H1 (cell line): ENCODE measurements at regions not wholly inside any gene's neighbourhood (a gene's known extent, or its start where the extent isn't known, plus 50 kb on each side); places are given as distances from the start of the nearest gene placed in this dataset.

Experiments used
- CTCF ChIA-PET: fragments of 300-600 bp; sonication (Branson Sonifier 250); formaldehyde crosslinking; loops from one replicate; lab custom pipeline; 2021; ENCODE audit not compliant: partially characterized antibody; lab: Charles Lee
- POLR2A ChIA-PET: fragments of 300-600 bp; sonication (Branson Sonifier 250); formaldehyde crosslinking; loops from one replicate; lab custom pipeline; 2021; ENCODE audit warnings: inconsistent platforms; ENCODE audit not compliant: partially characterized antibody; lab: Charles Lee
- DNase-seq, 2 experiments: peaks; one replicate each; pipeline versions ENCODE4 v3.0.0 to v3.0.0-alpha.2; 2010 to 2022; ENCODE audit warnings: low spot score in 2 of 2, low read depth in 1 of 2, mixed read lengths in 1 of 2
- FAIRE-seq: peaks from 2 replicates; lab custom pipeline; 2011; peaks lifted over from hg19 to GRCh38; lab: Jason Lieb, UNC
- H2AFZ ChIP-seq: 2 replicates; pipeline ENCODE4 v1.8.1; 2012; ENCODE audit warnings: low read length, inconsistent platforms
- H2AK5ac ChIP-seq: 2 replicates; pipeline ENCODE4 v1.6.1; 2013; ENCODE audit warnings: low read depth, low read length
- H2BK120ac ChIP-seq: replicated peaks from 2 replicates; pipeline ENCODE3; 2013; ENCODE audit warnings: low read depth, low read length, inconsistent platforms
- H2BK12ac ChIP-seq: 2 replicates; pipeline ENCODE4 v1.6.1; 2013; ENCODE audit warnings: low read depth, low read length
- H2BK15ac ChIP-seq: 2 replicates; pipeline ENCODE4 v1.6.1; 2013; ENCODE audit warnings: low read length
- H2BK20ac ChIP-seq: 2 replicates; pipeline ENCODE4 v1.6.1; 2013; ENCODE audit warnings: low read length
- H2BK5ac ChIP-seq: 2 replicates; pipeline ENCODE4 v1.6.1; 2013; ENCODE audit warnings: low read depth, low read length
- H3K14ac ChIP-seq: 2 replicates; pipeline ENCODE4 v1.6.1; 2013; ENCODE audit warnings: inconsistent platforms; ENCODE audit not compliant: insufficient read length
- H3K18ac ChIP-seq: 2 replicates; pipeline ENCODE4 v1.6.1; 2013; ENCODE audit warnings: low read length; ENCODE audit errors: extremely low read depth
- H3K23ac ChIP-seq: 2 replicates; pipeline ENCODE4 v1.6.1; 2013; ENCODE audit warnings: inconsistent platforms; ENCODE audit not compliant: insufficient read length
- H3K23me2 ChIP-seq: 2 replicates; pipeline ENCODE4 v1.6.1; 2013; ENCODE audit warnings: low read depth, low read length
- H3K27ac ChIP-seq: 2 replicates; pipeline ENCODE4 v1.6.1; 2011; ENCODE audit warnings: low read depth, low read length, inconsistent platforms
- H3K27me3 ChIP-seq, 4 experiments: replicated peaks in 1 of 4; 1 replicate in 1 of 4; 2 replicates in 3 of 4; pipeline versions ENCODE4 v1.6.1 to v1.8.1; 2011 to 2013; ENCODE audit warnings: low read length in 3 of 4, mild to moderate bottlenecking in 3 of 4, inconsistent platforms in 2 of 4, mixed read lengths in 2 of 4, moderate library complexity in 1 of 4; ENCODE audit not compliant: control insufficient read depth in 3 of 4, insufficient read depth in 3 of 4; ENCODE audit errors: extremely low read depth in 1 of 4
- H3K36me3 ChIP-seq, 4 experiments: 2 replicates each; pipeline versions ENCODE4 v1.6.1 to v1.8.1; 2011 to 2013; ENCODE audit warnings: mild to moderate bottlenecking in 4 of 4, low read length in 3 of 4, moderate library complexity in 2 of 4, control low read depth in 1 of 4, inconsistent platforms in 1 of 4; ENCODE audit not compliant: insufficient read depth in 4 of 4, control insufficient read depth in 2 of 4
- H3K4ac ChIP-seq: replicated peaks from 2 replicates; pipeline ENCODE3; 2013; ENCODE audit warnings: low read length, low read depth, mixed read lengths, inconsistent platforms; ENCODE audit not compliant: insufficient read length
- H3K4me1 ChIP-seq, 4 experiments: replicated peaks in 1 of 4; 1 replicate in 1 of 4; 2 replicates in 3 of 4; pipeline versions ENCODE4 v1.6.1 to v1.8.1; 2011 to 2013; ENCODE audit warnings: low read length in 3 of 4, inconsistent platforms in 2 of 4, mixed read lengths in 1 of 4; ENCODE audit not compliant: insufficient read depth in 4 of 4, control insufficient read depth in 3 of 4
- H3K4me2 ChIP-seq, 2 experiments: 2 replicates each; pipeline versions ENCODE4 v1.6.1 to v1.8.1; 2011 to 2013; ENCODE audit warnings: low read depth in 2 of 2, low read length in 2 of 2, control low read depth in 1 of 2, inconsistent platforms in 1 of 2, mild to moderate bottlenecking in 1 of 2; ENCODE audit not compliant: insufficient read depth in 1 of 2
- H3K4me3 ChIP-seq, 4 experiments: fragments of 200-600, 300-600 bp in 1 of 4; sonication (generic), shearing (Covaris generic), sonication (Bioruptor Twin) in 1 of 4; 2 replicates each; pipeline versions ENCODE4 v1.5.1 to v1.8.1; 2011 to 2016; ENCODE audit warnings: low read length in 4 of 4, low read depth in 3 of 4, control low read depth in 2 of 4, inconsistent platforms in 2 of 4, mild to moderate bottlenecking in 2 of 4, mixed read lengths in 1 of 4, moderate library complexity in 1 of 4; ENCODE audit not compliant: insufficient read depth in 2 of 4; ENCODE audit errors: extremely low read depth in 1 of 4
- H3K56ac ChIP-seq: replicated peaks from 2 replicates; pipeline ENCODE3; 2013; ENCODE audit warnings: low read depth, mild to moderate bottlenecking, mixed read lengths, low read length, inconsistent platforms; ENCODE audit not compliant: insufficient read length
- H3K79me1 ChIP-seq: 2 replicates; pipeline ENCODE4 v1.6.1; 2013; ENCODE audit warnings: low read depth, low read length, control low read depth
- H3K79me2 ChIP-seq, 2 experiments: 2 replicates each; pipeline versions ENCODE4 v1.6.1 to v1.8.1; 2012 to 2013; ENCODE audit warnings: low read length in 2 of 2, mild to moderate bottlenecking in 2 of 2, inconsistent platforms in 1 of 2; ENCODE audit not compliant: insufficient read depth in 2 of 2, control insufficient read depth in 1 of 2
- H3K9ac ChIP-seq, 4 experiments: replicated peaks in 1 of 4; 1 replicate in 1 of 4; 2 replicates in 3 of 4; pipeline versions ENCODE4 v1.6.1 to v1.8.1; 2011 to 2013; ENCODE audit warnings: low read depth in 3 of 4, low read length in 3 of 4, control low read depth in 2 of 4, mild to moderate bottlenecking in 2 of 4, moderate library complexity in 2 of 4, inconsistent platforms in 1 of 4; ENCODE audit errors: extremely low read depth in 1 of 4
- H3K9me3 ChIP-seq, 2 experiments: 2 replicates each; pipeline versions ENCODE4 v1.6.1 to v1.8.1; 2012 to 2013; ENCODE audit warnings: mild to moderate bottlenecking in 2 of 2, moderate library complexity in 2 of 2, control low read depth in 1 of 2, inconsistent platforms in 1 of 2, low read depth in 1 of 2, low read length in 1 of 2, mixed read lengths in 1 of 2; ENCODE audit not compliant: insufficient read depth in 2 of 2
- H4K20me1 ChIP-seq, 2 experiments: replicated peaks in 1 of 2; 2 replicates each; pipeline versions ENCODE3 to v1.8.1; 2011 to 2013; ENCODE audit warnings: inconsistent platforms in 2 of 2, low read length in 2 of 2, mild to moderate bottlenecking in 1 of 2; ENCODE audit not compliant: insufficient read depth in 2 of 2, control insufficient read depth in 1 of 2
- H4K5ac ChIP-seq: 2 replicates; pipeline ENCODE4 v1.6.1; 2013; ENCODE audit warnings: low read length, low read depth, mixed read lengths, inconsistent platforms; ENCODE audit not compliant: insufficient read length
- H4K8ac ChIP-seq: 2 replicates; pipeline ENCODE4 v1.8.0; 2013; ENCODE audit warnings: mild to moderate bottlenecking, moderate library complexity, low read length, inconsistent platforms; ENCODE audit not compliant: insufficient read depth; ENCODE audit errors: extremely low read depth
- H4K91ac ChIP-seq: replicated peaks from 2 replicates; pipeline ENCODE3; 2013; ENCODE audit warnings: low read length, mixed read lengths, inconsistent platforms; ENCODE audit not compliant: insufficient read length
- CTBP2 ChIP-seq: IDR thresholded peaks from 2 replicates; pipeline ENCODE4 v1.7.0; 2011; ENCODE audit warnings: borderline replicate concordance, mild to moderate bottlenecking, moderate library complexity, mixed read lengths, low read length; ENCODE audit not compliant: insufficient read depth, insufficient read length
- RXRA ChIP-seq: IDR thresholded peaks from 2 replicates; pipeline ENCODE4 v1.6.1; 2011; ENCODE audit warnings: low read depth, mild to moderate bottlenecking, low read length, moderate library complexity; ENCODE audit not compliant: insufficient read depth
- SP1 ChIP-seq: IDR thresholded peaks from 2 replicates; pipeline ENCODE4 v1.6.1; 2011; ENCODE audit warnings: low read depth, low read length
- ZNF274 ChIP-seq: IDR thresholded peaks from 2 replicates; pipeline ENCODE4 v1.7.0; 2012; ENCODE audit warnings: low read length, borderline replicate concordance; ENCODE audit errors: extremely low read depth

GRCh38 chrX:66900886-66901285, 262.0 kb upstream of the EDA2R start:
- Histone ChIP-seq H4K5ac (no peak overlapping the region), H2BK5ac (no peak overlapping the region), H3K4me2 (no peak overlapping the region), H3K23ac (no peak overlapping the region), H3K4me3 (no peak overlapping the region), H3K79me1 (no peaks in the 10 kb centered on the region), H3K27me3 (no peaks in the 10 kb centered on the region), H4K91ac (no peak overlapping the region), H3K18ac (no peak overlapping the region), H3K9me3 (no peaks in the 10 kb centered on the region), H2AFZ (no peak overlapping the region), H4K8ac (no peak overlapping the region), H3K4me1 (no peaks in the 10 kb centered on the region), H3K27ac (no peak overlapping the region), H3K56ac (no peak overlapping the region), H3K4ac (no peak overlapping the region), H3K9ac (no peak overlapping the region), H3K36me3 (no peaks in the 10 kb centered on the region), H2AK5ac (no peak overlapping the region), H2BK120ac (no peak overlapping the region), H3K23me2 (no peaks in the 10 kb centered on the region), H2BK15ac (no peak overlapping the region), H2BK20ac (no peak overlapping the region), H2BK12ac (no peak overlapping the region), H3K14ac (no peak overlapping the region), H4K20me1 (no peaks in the 10 kb centered on the region), H3K79me2 (no peaks in the 10 kb centered on the region)
- no peak for DNase-seq
- CTCF ChIA-PET: no interaction called here
- TF ChIP-seq CTBP2: no peak
- no peak for TF ChIP-seq ZNF274
- no peak for TF ChIP-seq SP1
- no peak for TF ChIP-seq RXRA
- POLR2A ChIA-PET: no interaction called here
- FAIRE-seq: no peak
